Liver (tissue), 8 donors: ENCODE measurements at regions not wholly inside any gene's neighbourhood (a gene's known extent, or its start where the extent isn't known, plus 50 kb on each side); places are given as distances from the start of the nearest gene placed in this dataset.

ENCODE experiments used
- DNase-seq: peaks from one replicate; pipeline ENCODE4 v3.0.0-alpha.2; 2017; ENCODE audit warnings: low spot score
- H3K27ac ChIP-seq, 2 donors: one replicate each; pipeline ENCODE4 v1.7.0; 2013; ENCODE audit warnings: inconsistent platforms in 2 of 2, low read length in 2 of 2, control low read depth in 1 of 2, low read depth in 1 of 2, mild to moderate bottlenecking in 1 of 2
- H3K27me3 ChIP-seq, 4 donors: one replicate each; pipeline versions ENCODE4 v1.6.1 to v1.7.0; 2013; ENCODE audit warnings: low read length in 3 of 4, inconsistent platforms in 1 of 4, mild to moderate bottlenecking in 1 of 4, moderate library complexity in 1 of 4; ENCODE audit not compliant: control insufficient read depth in 4 of 4, insufficient read depth in 4 of 4
- H3K36me3 ChIP-seq, 4 donors: one replicate each; pipeline versions ENCODE4 v1.6.1 to v1.7.0; 2013; ENCODE audit warnings: low read length in 3 of 4, mild to moderate bottlenecking in 3 of 4, low read depth in 1 of 4, moderate library complexity in 1 of 4; ENCODE audit not compliant: control insufficient read depth in 4 of 4, insufficient read depth in 3 of 4
- H3K4me1 ChIP-seq, 4 donors: one replicate each; pipeline versions ENCODE4 v1.6.1 to v1.7.0; 2013; ENCODE audit warnings: low read length in 3 of 4, mild to moderate bottlenecking in 3 of 4, moderate library complexity in 1 of 4; ENCODE audit not compliant: control insufficient read depth in 4 of 4, insufficient read depth in 4 of 4
- H3K4me3 ChIP-seq, 3 donors: one replicate each; pipeline versions ENCODE4 v1.6.1 to v1.7.0; 2013; ENCODE audit warnings: low read length in 3 of 3, control low read depth in 1 of 3, low read depth in 1 of 3, mild to moderate bottlenecking in 1 of 3
- H3K9ac ChIP-seq, 2 donors: one replicate each; pipeline ENCODE4 v1.7.0; 2013; ENCODE audit warnings: low read length in 2 of 2, mild to moderate bottlenecking in 2 of 2, moderate library complexity in 2 of 2, control low read depth in 1 of 2, low read depth in 1 of 2
- H3K9me3 ChIP-seq, 4 donors: one replicate each; pipeline versions ENCODE4 v1.6.1 to v1.7.0; 2013; ENCODE audit warnings: low read length in 3 of 4; ENCODE audit not compliant: control insufficient read depth in 4 of 4
- ATF3 ChIP-seq: IDR thresholded peaks from 2 replicates; pipeline ENCODE4 v1.6.1; 2016; ENCODE audit warnings: antibody characterized with exemption
- CTCF ChIP-seq: fragments of 150-350 bp; IDR thresholded peaks from 2 replicates; pipeline ENCODE4 v1.5.1; 2017; ENCODE audit warnings: improper control_type of control experiment, low read depth, low read length; ENCODE audit not compliant: missing input control
- EGR1 ChIP-seq, 2 donors: IDR thresholded peaks; 2 replicates each; pipeline ENCODE4 v1.6.1; 2016 to 2018; ENCODE audit warnings: antibody characterized with exemption in 2 of 2, low read depth in 2 of 2
- FOXA2 ChIP-seq: IDR thresholded peaks from 2 replicates; pipeline ENCODE4 v1.6.1; 2016; ENCODE audit warnings: antibody characterized with exemption
- GABPA ChIP-seq, 2 donors: IDR thresholded peaks in 1 of 2; conservative IDR thresholded peaks in 1 of 2; 2 replicates each; pipeline ENCODE4 v1.6.1; 2016; ENCODE audit warnings: antibody characterized with exemption in 2 of 2, mild to moderate bottlenecking in 1 of 2, moderate library complexity in 1 of 2
- HNF4G ChIP-seq: IDR thresholded peaks from 2 replicates; pipeline ENCODE4 v1.6.1; 2016; ENCODE audit warnings: antibody characterized with exemption
- MAX ChIP-seq: IDR thresholded peaks from 2 replicates; pipeline ENCODE4 v1.6.1; 2016; ENCODE audit warnings: antibody characterized with exemption
- NR2F2 ChIP-seq: IDR thresholded peaks from 2 replicates; pipeline ENCODE4 v1.6.1; 2016; ENCODE audit warnings: antibody characterized with exemption
- RAD21 ChIP-seq, 2 donors: IDR thresholded peaks; 2 replicates each; pipeline ENCODE4 v1.6.1; 2016; ENCODE audit warnings: antibody characterized with exemption in 2 of 2, mild to moderate bottlenecking in 2 of 2
- REST ChIP-seq: IDR thresholded peaks from 2 replicates; pipeline ENCODE4 v1.6.1; 2016; ENCODE audit warnings: antibody characterized with exemption, mild to moderate bottlenecking
- SP1 ChIP-seq: IDR thresholded peaks from 2 replicates; pipeline ENCODE4 v1.6.1; 2018; ENCODE audit warnings: antibody characterized with exemption, mild to moderate bottlenecking
- TAF1 ChIP-seq: conservative IDR thresholded peaks from 2 replicates; pipeline ENCODE4 v1.6.1; 2016; ENCODE audit warnings: antibody characterized with exemption, mild to moderate bottlenecking
- YY1 ChIP-seq: IDR thresholded peaks from 2 replicates; pipeline ENCODE4 v1.6.1; 2016; ENCODE audit warnings: antibody characterized with exemption, mild to moderate bottlenecking
- WGBS: extraction: QIAGEN DNeasy Blood & Tissue Kit; methylation state at CpG from one replicate; pipeline ENCODE4 v1.1.7; 2013; 5-methylcytosine and 5-hydroxymethylcytosine counted together
- donor health status: healthy.
- donor health status: healthy.
- donor health status: healthy.
- donor health status: healthy.
- donor health status: healthy.

- TF ChIP-seq ATF3, result no peak
- no peak for TF ChIP-seq FOXA2
- peaks cover 0 to 5% (median 0%) of the 10 kb centered on the region in 4 donors for H3K4me1 ChIP-seq
- H3K4me3 ChIP-seq, result no peak overlapping the region
- DNase-seq, result no peak
- H3K36me3 ChIP-seq, result no peaks in the 10 kb centered on the region
- no peak overlapping the region for H3K27ac ChIP-seq
- no peaks in the 10 kb centered on the region for H3K9me3 ChIP-seq
- 73% methylated on average over 7 of the region's 7 CpGs for WGBS
- H3K9ac ChIP-seq, result no peak overlapping the region
- peaks cover 0 to 14% (median 0%) of the 10 kb centered on the region in 4 donors for H3K27me3 ChIP-seq
These were observed 276.6 kb upstream of the THBS1 start for GRCh38 chr15:39304201-39304841.

GRCh38 chr15:39304931-39305728, 275.7 kb upstream of the THBS1 start:
- 85% methylated on average over 4 of the region's 4 CpGs for WGBS
- TF ChIP-seq TAF1, result no peak
- TF ChIP-seq ATF3, result no peak
- no peak for TF ChIP-seq FOXA2
- no peak for TF ChIP-seq HNF4G
- TF ChIP-seq REST, result no peak
- TF ChIP-seq RAD21 (IDR thresholded peaks at IDR 0.05), result no peak
- no peak for TF ChIP-seq NR2F2
- no peak for TF ChIP-seq EGR1 (IDR thresholded peaks at IDR 0.05; ENCODE audit: low read depth in 2 of 2)
- no peak for TF ChIP-seq MAX
- no peak for TF ChIP-seq YY1
- TF ChIP-seq CTCF, result no peak
- TF ChIP-seq SP1, result no peak
- TF ChIP-seq GABPA (IDR thresholded peaks at IDR 0.05 in 1 of 2, conservative IDR thresholded peaks at IDR 0.05 in 1 of 2), result no peak
- H3K9me3 ChIP-seq, result no peaks in the 10 kb centered on the region
- peaks cover 0 to 11% (median 0%) of the 10 kb centered on the region in 4 donors for H3K27me3 ChIP-seq
- H3K9ac ChIP-seq, result no peak overlapping the region
- no peaks in the 10 kb centered on the region for H3K36me3 ChIP-seq
- peaks cover 0 to 5% (median 0%) of the 10 kb centered on the region in 4 donors for H3K4me1 ChIP-seq
- no peak overlapping the region for H3K27ac ChIP-seq
- no peak for DNase-seq
- H3K4me3 ChIP-seq, result no peak overlapping the region
